ENCODE measurements at regions not wholly inside any gene's neighbourhood (a gene's known extent, or its start where the extent isn't known, plus 50 kb on each side); places are given as distances from the start of the nearest gene placed in this dataset.
A peak's percentile ranks its signal among the peaks of the same experiment; 100 is the strongest.

DNA sequence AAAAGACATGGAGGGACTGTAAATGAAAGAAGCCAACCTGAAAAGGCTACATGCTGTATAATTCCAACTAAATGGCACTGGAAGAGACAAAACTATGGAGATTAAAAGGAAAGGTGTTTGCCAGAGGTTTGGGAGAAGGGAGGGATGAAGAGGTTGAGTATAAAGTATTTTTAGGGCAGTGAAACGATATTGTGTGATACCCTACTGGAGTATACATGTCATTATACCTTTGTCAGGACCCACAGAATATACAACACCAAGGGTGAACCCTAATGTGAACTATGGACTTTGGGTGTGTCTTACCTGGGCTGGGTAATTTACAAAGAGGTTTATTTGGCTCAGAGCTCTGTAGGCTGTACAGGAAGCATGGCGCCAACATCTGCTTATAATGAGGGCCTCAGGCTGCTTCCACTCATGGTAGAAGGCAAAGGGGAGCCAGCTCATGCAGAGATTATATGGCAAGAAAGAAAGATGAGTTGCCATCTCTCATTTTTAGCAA is 73.4 kb downstream of the CD2 start:
- Histone ChIP-seq H3K9me3 (ENCODE audit: control insufficient read depth, insufficient read depth, low read length) (no peaks in the 10 kb centered on the region), H3K36me3 (ENCODE audit: control insufficient read depth, insufficient read depth, low read length) (no peaks in the 10 kb centered on the region), H3K27me3 (ENCODE audit: control insufficient read depth, insufficient read depth, low read length) (no peaks in the 10 kb centered on the region), H3K27ac (ENCODE audit: low read length) (no peak overlapping the region), H3K4me3 (ENCODE audit: low read length) (no peak overlapping the region), H3K4me1 (ENCODE audit: control insufficient read depth, insufficient read depth, low read length) (peaks cover 7% of the 10 kb centered on the region)
- H3K4me3 Mint-ChIP-seq = no peak overlapping the region
- no peak for ATAC-seq
- intact Hi-C loops (cut with micrococcal nuclease) = no loop called here
- 100% methylated on average over 1 of the region's 2 CpGs for WGBS (ENCODE audit: insufficient coverage)
- H3K4me1 Mint-ChIP-seq = peaks cover 11 to 15% of the 10 kb centered on the region in 2 donors
- H3K27ac Mint-ChIP-seq = peak overlapping the region in 1 of 2 donors; percentile 33
- no peaks in the 10 kb centered on the region for H3K9me3 Mint-ChIP-seq
- TF ChIP-seq CTCF (IDR thresholded peaks at IDR 0.05) = no peak
- DNase-seq = no peak
- H3K36me3 Mint-ChIP-seq = no peaks in the 10 kb centered on the region
- no peaks in the 10 kb centered on the region for H3K27me3 Mint-ChIP-seq (ENCODE audit: low read depth in 2 of 2)

GRCh38 chr1:116832308-116832931 is 77.3 kb upstream of the PTGFRN start:
- Histone ChIP-seq H3K27ac (ENCODE audit: low read length) (no peak overlapping the region), H3K36me3 (ENCODE audit: control insufficient read depth, insufficient read depth, low read length) (no peaks in the 10 kb centered on the region), H3K4me3 (ENCODE audit: low read length) (no peak overlapping the region), H3K4me1 (ENCODE audit: control insufficient read depth, insufficient read depth, low read length) (no peaks in the 10 kb centered on the region), H3K27me3 (ENCODE audit: control insufficient read depth, insufficient read depth, low read length) (no peaks in the 10 kb centered on the region), H3K9me3 (ENCODE audit: control insufficient read depth, insufficient read depth, low read length) (no peaks in the 10 kb centered on the region)
- Mint-ChIP-seq H3K36me3 (no peaks in the 10 kb centered on the region), H3K4me1 (peaks cover 7 to 9% of the 10 kb centered on the region in 2 donors), H3K9me3 (peaks cover 0 to 3% of the 10 kb centered on the region in 2 donors), H3K27ac (no peak overlapping the region), H3K4me3 (no peak overlapping the region), H3K27me3 (ENCODE audit: low read depth in 2 of 2) (no peaks in the 10 kb centered on the region)
- TF ChIP-seq CTCF (IDR thresholded peaks at IDR 0.05) = no peak
- ATAC-seq (no peak), DNase-seq (no peak)
- 88% methylated on average over 5 of the region's 6 CpGs for whole genome bisulfite sequencing (ENCODE audit: insufficient coverage)
- intact Hi-C loops (cut with micrococcal nuclease) = no loop called here

GRCh38 chr1:116832932-116833578 is 76.7 kb upstream of the PTGFRN start:
- DNase-seq = no peak
- 50% methylated on average over 2 of the region's 3 CpGs for WGBS (ENCODE audit: insufficient coverage)
- Mint-ChIP-seq H3K27ac (no peak overlapping the region), H3K4me3 (no peak overlapping the region), H3K36me3 (no peaks in the 10 kb centered on the region), H3K27me3 (ENCODE audit: low read depth in 2 of 2) (no peaks in the 10 kb centered on the region), H3K4me1 (peaks cover 5 to 7% of the 10 kb centered on the region in 2 donors), H3K9me3 (peaks cover 0 to 3% of the 10 kb centered on the region in 2 donors)
- no peak for TF ChIP-seq CTCF (IDR thresholded peaks at IDR 0.05)
- H3K4me1 ChIP-seq (ENCODE audit: control insufficient read depth, insufficient read depth, low read length) = no peaks in the 10 kb centered on the region
- H3K27ac ChIP-seq (ENCODE audit: low read length) = no peak overlapping the region
- intact Hi-C loops (cut with micrococcal nuclease) = no loop called here
- ATAC-seq = no peak
- H3K9me3 ChIP-seq (ENCODE audit: control insufficient read depth, insufficient read depth, low read length) = no peaks in the 10 kb centered on the region
- H3K36me3 ChIP-seq (ENCODE audit: control insufficient read depth, insufficient read depth, low read length) = no peaks in the 10 kb centered on the region
- H3K27me3 ChIP-seq (ENCODE audit: control insufficient read depth, insufficient read depth, low read length) = no peaks in the 10 kb centered on the region
- H3K4me3 ChIP-seq (ENCODE audit: low read length) = no peak overlapping the region
